ENCODE measurements at regions not wholly inside any gene's neighbourhood (a gene's known extent, or its start where the extent isn't known, plus 50 kb on each side); places are given as distances from the start of the nearest gene placed in this dataset.

DNA sequence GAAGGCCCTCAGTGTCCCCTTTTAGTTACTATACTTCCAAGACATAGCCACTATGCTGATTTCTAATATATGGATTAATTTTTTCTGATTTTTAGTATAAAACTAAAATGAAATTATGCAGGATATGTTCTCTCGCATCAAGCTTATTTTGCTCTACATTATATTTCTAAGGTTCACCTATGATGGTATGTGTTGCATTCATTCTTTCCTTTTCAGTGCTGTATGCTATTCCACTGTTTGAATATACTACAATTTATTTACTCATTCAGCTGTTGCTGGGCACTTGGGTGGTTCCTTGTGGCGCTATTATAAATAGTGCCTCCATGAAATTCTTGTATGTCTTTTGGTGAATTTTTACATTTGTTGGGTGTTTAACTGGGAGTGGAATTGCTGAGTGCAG is 230.3 kb downstream of the ATG4C start:
- TF ChIP-seq, protein P1, sequence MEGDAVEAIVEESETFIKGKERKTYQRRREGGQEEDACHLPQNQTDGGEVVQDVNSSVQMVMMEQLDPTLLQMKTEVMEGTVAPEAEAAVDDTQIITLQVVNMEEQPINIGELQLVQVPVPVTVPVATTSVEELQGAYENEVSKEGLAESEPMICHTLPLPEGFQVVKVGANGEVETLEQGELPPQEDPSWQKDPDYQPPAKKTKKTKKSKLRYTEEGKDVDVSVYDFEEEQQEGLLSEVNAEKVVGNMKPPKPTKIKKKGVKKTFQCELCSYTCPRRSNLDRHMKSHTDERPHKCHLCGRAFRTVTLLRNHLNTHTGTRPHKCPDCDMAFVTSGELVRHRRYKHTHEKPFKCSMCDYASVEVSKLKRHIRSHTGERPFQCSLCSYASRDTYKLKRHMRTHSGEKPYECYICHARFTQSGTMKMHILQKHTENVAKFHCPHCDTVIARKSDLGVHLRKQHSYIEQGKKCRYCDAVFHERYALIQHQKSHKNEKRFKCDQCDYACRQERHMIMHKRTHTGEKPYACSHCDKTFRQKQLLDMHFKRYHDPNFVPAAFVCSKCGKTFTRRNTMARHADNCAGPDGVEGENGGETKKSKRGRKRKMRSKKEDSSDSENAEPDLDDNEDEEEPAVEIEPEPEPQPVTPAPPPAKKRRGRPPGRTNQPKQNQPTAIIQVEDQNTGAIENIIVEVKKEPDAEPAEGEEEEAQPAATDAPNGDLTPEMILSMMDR (IDR thresholded peaks at IDR 0.05), result no peak
- no peak for TF ChIP-seq POLR2A (IDR thresholded peaks at IDR 0.05)

All from adrenal gland (tissue), 5 donors.